Natural killer cell (primary cell): ENCODE measurements at regions not wholly inside any gene's neighbourhood (a gene's known extent, or its start where the extent isn't known, plus 50 kb on each side); places are given as distances from the start of the nearest gene placed in this dataset.

Source experiments
- ATAC-seq, 3 donors: fragments of 150-1000 bp in 2 of 3; fragments of 200-7000 bp in 1 of 3; cut with Tn5 transposase; 1 replicate in 1 of 3; 2 replicates in 2 of 3; pipeline ENCODE4 v1.10.0; 2021; ENCODE audit warnings: mild to moderate bottlenecking in 2 of 3, moderate library complexity in 2 of 3
- DNase-seq, 2 donors: peaks; one replicate each; pipeline versions ENCODE4 v3.0.0 to v3.0.0-alpha.2; 2013 to 2021; ENCODE audit warnings: mixed read lengths in 1 of 2
- H3K27ac ChIP-seq: one replicate; pipeline ENCODE4 v1.5.1; 2013; ENCODE audit warnings: mild to moderate bottlenecking, low read length
- H3K27me3 ChIP-seq: one replicate; pipeline ENCODE4 v1.6.1; 2013; ENCODE audit warnings: low read length; ENCODE audit not compliant: control insufficient read depth, insufficient read depth
- H3K36me3 ChIP-seq: one replicate; pipeline ENCODE4 v1.6.1; 2013; ENCODE audit warnings: low read length; ENCODE audit not compliant: control insufficient read depth, insufficient read depth
- H3K4me1 ChIP-seq: one replicate; pipeline ENCODE4 v1.6.1; 2013; ENCODE audit warnings: low read length; ENCODE audit not compliant: control insufficient read depth, insufficient read depth
- H3K4me3 ChIP-seq: one replicate; pipeline ENCODE4 v1.5.1; 2013; ENCODE audit warnings: low read length
- H3K9me3 ChIP-seq: one replicate; pipeline ENCODE4 v1.6.1; 2013; ENCODE audit warnings: low read length; ENCODE audit not compliant: control insufficient read depth, insufficient read depth
- H3K27ac Mint-ChIP-seq, 2 donors: one replicate each; pipeline ENCODE4 v1.8.0; 2022; ENCODE audit warnings: mild to moderate bottlenecking in 2 of 2, mixed read lengths in 2 of 2, moderate library complexity in 1 of 2
- H3K27me3 Mint-ChIP-seq, 2 donors: one replicate each; pipeline ENCODE4 v1.8.0; 2022; ENCODE audit warnings: low read depth in 2 of 2, mixed read lengths in 2 of 2
- H3K36me3 Mint-ChIP-seq: one replicate; pipeline ENCODE4 v1.8.0; 2022; ENCODE audit warnings: mixed read lengths
- H3K4me1 Mint-ChIP-seq, 2 donors: one replicate each; pipeline ENCODE4 v1.8.0; 2022; ENCODE audit warnings: mixed read lengths in 2 of 2
- H3K4me3 Mint-ChIP-seq: one replicate; pipeline ENCODE4 v1.8.0; 2022; ENCODE audit warnings: mild to moderate bottlenecking, moderate library complexity, mixed read lengths
- H3K9me3 Mint-ChIP-seq, 2 donors: one replicate each; pipeline ENCODE4 v1.8.0; 2022; ENCODE audit warnings: mixed read lengths in 2 of 2
- CTCF ChIP-seq: fragments of 200-600 bp; IDR thresholded peaks from one replicate; pipeline ENCODE4 v1.8.0; 2022; ENCODE audit warnings: antibody characterized with exemption
- WGBS: methylation state at CpG from one replicate; pipeline ENCODE4 v1.1.7; 2013; ENCODE audit warnings: missing lambda C conversion rate; ENCODE audit not compliant: insufficient coverage; 5-methylcytosine and 5-hydroxymethylcytosine counted together
- intact Hi-C: fragments of 100-400 bp; cut with micrococcal nuclease; formaldehyde crosslinking; loops from one replicate; pipeline ENCODE4 v1.14.2; 2022

- no peak for DNase-seq
- Mint-ChIP-seq H3K9me3 (peaks cover 8 to 15% of the 10 kb centered on the region in 2 donors), H3K4me1 (no peaks in the 10 kb centered on the region), H3K36me3 (no peaks in the 10 kb centered on the region), H3K4me3 (no peak overlapping the region), H3K27ac (no peak overlapping the region), H3K27me3 (no peaks in the 10 kb centered on the region)
- intact Hi-C loops, result no loop called here
- no peak for TF ChIP-seq CTCF
- no peaks in the 10 kb centered on the region for H3K9me3 ChIP-seq
- no peaks in the 10 kb centered on the region for H3K27me3 ChIP-seq
- 72% methylated on average over 3 of the region's 3 CpGs for WGBS
- no peak for ATAC-seq
- H3K27ac ChIP-seq, result no peak overlapping the region
- H3K36me3 ChIP-seq, result no peaks in the 10 kb centered on the region
- no peak overlapping the region for H3K4me3 ChIP-seq
- H3K4me1 ChIP-seq, result no peaks in the 10 kb centered on the region
Measured at GRCh38 chr20:12434672-12435071, 517.0 kb downstream of the BTBD3 start.

- H3K4me3 ChIP-seq, result no peak overlapping the region
- Mint-ChIP-seq H3K27ac (no peak overlapping the region), H3K9me3 (peaks cover 8 to 12% of the 10 kb centered on the region in 2 donors), H3K4me3 (no peak overlapping the region), H3K36me3 (no peaks in the 10 kb centered on the region), H3K4me1 (no peaks in the 10 kb centered on the region), H3K27me3 (no peaks in the 10 kb centered on the region)
- no peaks in the 10 kb centered on the region for H3K27me3 ChIP-seq
- no peaks in the 10 kb centered on the region for H3K9me3 ChIP-seq
- no peaks in the 10 kb centered on the region for H3K36me3 ChIP-seq
- no peak for ATAC-seq
- intact Hi-C loops, result no loop called here
- no peak for DNase-seq
- WGBS, result 77% methylated on average over 4 of the region's 4 CpGs
- no peaks in the 10 kb centered on the region for H3K4me1 ChIP-seq
- no peak for TF ChIP-seq CTCF
- H3K27ac ChIP-seq, result no peak overlapping the region
Measured at GRCh38 chr20:12435268-12435667, 517.6 kb downstream of the BTBD3 start.

- H3K4me3 ChIP-seq, result no peak overlapping the region
Measured at GRCh38 chr20:12453711-12454110, 536.0 kb downstream of the BTBD3 start.

More at GRCh38 chr20:12453711-12454110, 536.0 kb downstream of the BTBD3 start:
- H3K4me1 Mint-ChIP-seq, result no peaks in the 10 kb centered on the region
- intact Hi-C loops, result no loop called here
- H3K9me3 Mint-ChIP-seq, result peaks cover 3 to 15% of the 10 kb centered on the region in 2 donors
- H3K27ac ChIP-seq, result no peak overlapping the region
- 52% methylated on average over 1 of the region's 1 CpG for WGBS
- ATAC-seq (no peak), DNase-seq (no peak)
- H3K36me3 ChIP-seq, result no peaks in the 10 kb centered on the region
- H3K4me1 ChIP-seq, result no peaks in the 10 kb centered on the region
- no peak overlapping the region for H3K4me3 Mint-ChIP-seq
- peaks cover 3% of the 10 kb centered on the region for H3K9me3 ChIP-seq
- no peak overlapping the region for H3K27ac Mint-ChIP-seq
- no peaks in the 10 kb centered on the region for H3K36me3 Mint-ChIP-seq
- H3K27me3 Mint-ChIP-seq, result no peaks in the 10 kb centered on the region
- TF ChIP-seq CTCF, result no peak
- no peaks in the 10 kb centered on the region for H3K27me3 ChIP-seq
